Midbrain (tissue), 1 donor: ENCODE measurements at regions not wholly inside any gene's neighbourhood (a gene's known extent, or its start where the extent isn't known, plus 50 kb on each side); places are given as distances from the start of the nearest gene placed in this dataset.
"Not testable (repeated sequence)": the region's sequence is repeated elsewhere in the genome, so short reads cannot be mapped to it uniquely, and the experiment has no call there.

Experiments
- DNase-seq: peaks from one replicate; lab custom pipeline; 2025; lab: John Stamatoyannopoulos, UW

GRCh38 chr17:77342656-77342990 lies 201.9 kb downstream of the SEC14L1 start:
- DNase-seq, result not testable (repeated sequence)

- DNase-seq, result no peak
Measured at GRCh38 chr17:77343031-77343800, 202.4 kb downstream of the SEC14L1 start.

- no peak for DNase-seq
Measured at GRCh38 chr17:77344038-77344437, 203.3 kb downstream of the SEC14L1 start.

GRCh38 chr17:77345260-77345910 lies 204.6 kb downstream of the SEC14L1 start:
- no peak for DNase-seq

GRCh38 chr17:77346765-77347164 lies 206.0 kb downstream of the SEC14L1 start:
- DNase-seq, result no peak

- DNase-seq, result no peak
Measured at GRCh38 chr17:77347544-77347943, 206.8 kb downstream of the SEC14L1 start.

- no peak for DNase-seq
Measured at GRCh38 chr17:77349976-77350830, 209.4 kb downstream of the SEC14L1 start.

- DNase-seq, result no peak
Measured at GRCh38 chr17:77352441-77352840, 211.7 kb downstream of the SEC14L1 start.

- no peak for DNase-seq
Measured at GRCh38 chr17:77352996-77353395, 212.2 kb downstream of the SEC14L1 start.

GRCh38 chr17:77353684-77354419 lies 213.1 kb downstream of the SEC14L1 start:
- no peak for DNase-seq

- no peak for DNase-seq
Measured at GRCh38 chr17:77354420-77354669, 213.6 kb downstream of the SEC14L1 start.

GRCh38 chr17:77354670-77355455 lies 214.1 kb downstream of the SEC14L1 start:
- no peak for DNase-seq

- DNase-seq, result no peak
Measured at GRCh38 chr17:77356109-77356689, 215.4 kb downstream of the SEC14L1 start.

GRCh38 chr17:77356690-77357201 lies 216.0 kb downstream of the SEC14L1 start:
- DNase-seq, result no peak

GRCh38 chr17:77358801-77359200 lies 218.0 kb downstream of the SEC14L1 start:
- DNase-seq, result no peak

GRCh38 chr17:77359236-77359635 lies 218.5 kb downstream of the SEC14L1 start:
- no peak for DNase-seq

- DNase-seq, result no peak
Measured at GRCh38 chr17:77361986-77362620, 221.3 kb downstream of the SEC14L1 start.

- no peak for DNase-seq
Measured at GRCh38 chr17:77363821-77364361, 223.1 kb downstream of the SEC14L1 start.

GRCh38 chr17:77364381-77364911 lies 223.7 kb downstream of the SEC14L1 start:
- no peak for DNase-seq
